K562 (cell line): ENCODE measurements at regions not wholly inside any gene's neighbourhood (a gene's known extent, or its start where the extent isn't known, plus 50 kb on each side); places are given as distances from the start of the nearest gene placed in this dataset.

ENCODE experiments used
- ATF6 ChIP-seq: sonication (generic); formaldehyde crosslinking; IDR thresholded peaks from 2 replicates; pipeline ENCODE4 v1.4.0; 2020; ENCODE audit warnings: mild to moderate bottlenecking, missing genetic modification reagents
- GATAD2A ChIP-seq: fragments of 450-650 bp; IDR thresholded peaks from 2 replicates; pipeline ENCODE4 v1.6.1; 2017
- NCOA1 ChIP-seq: fragments of 450-650 bp; IDR thresholded peaks from 2 replicates; pipeline ENCODE4 v1.6.1; 2016; ENCODE audit warnings: low read depth
- SFPQ ChIP-seq: fragments of 200-400 bp; formaldehyde crosslinking; IDR thresholded peaks from 2 replicates; pipeline ENCODE4 v1.6.1; 2017; ENCODE audit warnings: mild to moderate bottlenecking, low read depth, low read length, moderate library complexity
- XRCC3 ChIP-seq: fragments of 450-650 bp; IDR thresholded peaks from 2 replicates; pipeline ENCODE4 v1.6.1; 2017; ENCODE audit warnings: mild to moderate bottlenecking, moderate library complexity
- ZNF318 ChIP-seq, 2 experiments: fragments of 450-650 bp; IDR thresholded peaks; 2 replicates each; pipeline ENCODE4 v1.6.1; 2016; ENCODE audit warnings: mild to moderate bottlenecking in 2 of 2, borderline replicate concordance in 1 of 2, low read depth in 1 of 2, moderate library complexity in 1 of 2
- ZSCAN29 ChIP-seq: fragments of 450-650 bp; IDR thresholded peaks from 2 replicates; pipeline ENCODE4 v1.6.1; 2017

GRCh38 chr21:17440969-17441368 is 71.9 kb upstream of the CXADR start (continued):
- TF ChIP-seq XRCC3, result no peak
- TF ChIP-seq GATAD2A, result no peak
- no peak for TF ChIP-seq ZNF318 (IDR thresholded peaks at IDR 0.05; ENCODE audit: borderline replicate concordance in 1 of 2, low read depth in 1 of 2)
- TF ChIP-seq SFPQ, result no peak
- no peak for TF ChIP-seq NCOA1
- no peak for TF ChIP-seq ZSCAN29
- no peak for TF ChIP-seq ATF6
